ENCODE measurements at regions not wholly inside any gene's neighbourhood (a gene's known extent, or its start where the extent isn't known, plus 50 kb on each side); places are given as distances from the start of the nearest gene placed in this dataset.
"Not testable (repeated sequence)": the region's sequence is repeated elsewhere in the genome, so short reads cannot be mapped to it uniquely, and the experiment has no call there.

GRCh38 chr5:174457141-174457678, 267.2 kb upstream of the MSX2 start:
- no peak overlapping the region for H3K27ac Mint-ChIP-seq
- peaks cover 5% of the 10 kb centered on the region for H3K9me3 Mint-ChIP-seq
- ATAC-seq, result no peak
- H3K4me1 Mint-ChIP-seq, result no peaks in the 10 kb centered on the region
- no peaks in the 10 kb centered on the region for H3K36me3 Mint-ChIP-seq
- no peak overlapping the region for H3K4me3 Mint-ChIP-seq
- H3K27me3 Mint-ChIP-seq, result no peaks in the 10 kb centered on the region

GRCh38 chr5:174459071-174459702, 265.2 kb upstream of the MSX2 start:
- Mint-ChIP-seq H3K27me3 (no peaks in the 10 kb centered on the region), H3K36me3 (no peaks in the 10 kb centered on the region), H3K9me3 (peaks cover 3% of the 10 kb centered on the region), H3K4me1 (no peaks in the 10 kb centered on the region), H3K27ac (no peak overlapping the region), H3K4me3 (no peak overlapping the region)
- no peak for ATAC-seq

- Mint-ChIP-seq H3K27ac (no peak overlapping the region), H3K4me1 (no peaks in the 10 kb centered on the region), H3K9me3 (peaks cover 3% of the 10 kb centered on the region), H3K36me3 (no peaks in the 10 kb centered on the region), H3K27me3 (no peaks in the 10 kb centered on the region), H3K4me3 (no peak overlapping the region)
- no peak for ATAC-seq
Measured at GRCh38 chr5:174459832-174460448, 264.4 kb upstream of the MSX2 start.

DNA sequence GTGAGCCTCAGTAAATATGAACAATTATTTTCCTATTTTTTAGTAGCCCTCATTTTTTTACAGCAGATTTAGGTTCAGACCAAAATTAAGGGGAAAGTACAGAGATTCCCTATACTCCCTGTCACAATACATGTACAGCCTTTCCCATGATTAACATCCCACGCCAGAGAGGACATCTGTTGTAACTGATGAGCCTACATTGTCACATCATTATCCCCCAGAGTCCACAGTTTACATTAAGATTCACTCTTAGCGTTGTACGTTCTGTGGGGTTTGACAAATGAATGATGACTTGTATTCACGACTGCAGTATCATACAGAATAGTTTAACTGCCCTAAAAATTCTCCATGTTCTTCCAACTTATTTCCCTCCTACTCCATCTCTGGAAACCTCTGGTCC, 262.3 kb upstream of the MSX2 start:
- Mint-ChIP-seq H3K4me1 (no peaks in the 10 kb centered on the region), H3K4me3 (no peak overlapping the region), H3K27me3 (peaks cover 8% of the 10 kb centered on the region), H3K36me3 (no peaks in the 10 kb centered on the region), H3K9me3 (peaks cover 8% of the 10 kb centered on the region), H3K27ac (no peak overlapping the region)
- ATAC-seq, result no peak

GRCh38 chr5:174464504-174465165, 259.7 kb upstream of the MSX2 start:
- H3K27me3 Mint-ChIP-seq, result peaks cover 8% of the 10 kb centered on the region
- no peak for ATAC-seq
- no peaks in the 10 kb centered on the region for H3K36me3 Mint-ChIP-seq

DNA sequence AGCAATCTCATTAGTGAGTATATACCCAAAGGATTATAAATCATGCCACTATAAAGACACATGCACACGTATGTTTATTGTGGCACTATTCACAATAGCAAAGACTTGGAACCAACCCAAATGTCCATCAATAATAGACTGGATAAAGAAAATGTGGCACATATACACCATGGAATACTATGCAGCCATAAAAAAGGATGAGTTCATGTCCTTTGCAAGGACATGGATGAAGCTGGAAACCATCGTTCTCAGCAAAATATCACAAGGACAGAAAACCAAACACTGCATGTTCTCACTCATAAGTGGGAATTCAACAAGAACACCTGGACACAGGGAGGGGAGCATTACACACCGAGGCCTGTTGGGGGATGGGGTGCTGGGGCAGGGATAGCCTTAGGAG, 252.9 kb upstream of the MSX2 start:
- peaks cover 18% of the 10 kb centered on the region for H3K9me3 Mint-ChIP-seq
- H3K4me3 Mint-ChIP-seq, ATAC-seq, H3K27me3 Mint-ChIP-seq, H3K27ac Mint-ChIP-seq, H3K4me1 Mint-ChIP-seq, H3K36me3 Mint-ChIP-seq: not testable (repeated sequence)

More at GRCh38 chr5:174464504-174465165, 259.7 kb upstream of the MSX2 start:
- Mint-ChIP-seq H3K4me3 (no peak overlapping the region), H3K9me3 (peaks cover 7% of the 10 kb centered on the region), H3K4me1 (no peaks in the 10 kb centered on the region), H3K27ac (no peak overlapping the region)

GRCh38 chr5:174472956-174473355, 251.4 kb upstream of the MSX2 start:
- no peak overlapping the region for H3K4me3 Mint-ChIP-seq
- H3K36me3 Mint-ChIP-seq, result no peaks in the 10 kb centered on the region
- H3K27me3 Mint-ChIP-seq, result no peaks in the 10 kb centered on the region
- ATAC-seq, result no peak
- peaks cover 14% of the 10 kb centered on the region for H3K9me3 Mint-ChIP-seq
- H3K27ac Mint-ChIP-seq, result no peak overlapping the region
- no peaks in the 10 kb centered on the region for H3K4me1 Mint-ChIP-seq

DNA sequence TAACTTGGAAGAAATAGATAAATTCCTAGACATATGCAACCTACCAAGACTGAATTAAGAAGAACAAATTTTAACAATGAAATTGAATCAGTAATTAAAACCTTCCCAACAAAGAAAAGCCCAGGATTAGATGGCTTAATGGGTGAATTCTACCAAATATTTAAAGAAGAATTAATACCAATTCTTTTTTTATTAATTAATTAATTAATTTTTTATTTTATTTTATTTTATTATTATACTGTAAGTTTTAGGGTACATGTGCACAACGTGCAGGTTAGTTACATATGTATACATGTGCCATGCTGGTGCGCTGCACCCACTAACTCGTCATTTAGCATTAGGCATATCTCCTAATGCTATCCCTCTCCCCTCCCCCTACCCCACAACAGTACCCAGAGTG, 248.4 kb upstream of the MSX2 start:
- not testable (repeated sequence) for H3K4me3 Mint-ChIP-seq, H3K4me1 Mint-ChIP-seq, H3K27me3 Mint-ChIP-seq, H3K36me3 Mint-ChIP-seq, ATAC-seq, H3K27ac Mint-ChIP-seq
- peaks cover 20% of the 10 kb centered on the region for H3K9me3 Mint-ChIP-seq

- H3K36me3 Mint-ChIP-seq, result no peaks in the 10 kb centered on the region
- H3K4me1 Mint-ChIP-seq, result no peaks in the 10 kb centered on the region
- no peak overlapping the region for H3K27ac Mint-ChIP-seq
- peaks cover 22% of the 10 kb centered on the region for H3K9me3 Mint-ChIP-seq
- no peaks in the 10 kb centered on the region for H3K27me3 Mint-ChIP-seq
- H3K4me3 Mint-ChIP-seq, result no peak overlapping the region
- ATAC-seq, result no peak
Measured at GRCh38 chr5:174479325-174479724, 245.1 kb upstream of the MSX2 start.

GRCh38 chr5:174481737-174482136, 242.6 kb upstream of the MSX2 start:
- no peak overlapping the region for H3K4me3 Mint-ChIP-seq
- peaks cover 17% of the 10 kb centered on the region for H3K9me3 Mint-ChIP-seq
- H3K27me3 Mint-ChIP-seq, result no peaks in the 10 kb centered on the region
- ATAC-seq, result no peak
- H3K36me3 Mint-ChIP-seq, result no peaks in the 10 kb centered on the region
- no peaks in the 10 kb centered on the region for H3K4me1 Mint-ChIP-seq
- no peak overlapping the region for H3K27ac Mint-ChIP-seq

- no peak overlapping the region for H3K27ac Mint-ChIP-seq
- H3K4me3 Mint-ChIP-seq, result no peak overlapping the region
- H3K9me3 Mint-ChIP-seq, result peaks cover 21% of the 10 kb centered on the region
- H3K27me3 Mint-ChIP-seq, result no peaks in the 10 kb centered on the region
- no peaks in the 10 kb centered on the region for H3K36me3 Mint-ChIP-seq
- ATAC-seq, result no peak
- no peaks in the 10 kb centered on the region for H3K4me1 Mint-ChIP-seq
Measured at GRCh38 chr5:174482607-174483024, 241.8 kb upstream of the MSX2 start.

DNA sequence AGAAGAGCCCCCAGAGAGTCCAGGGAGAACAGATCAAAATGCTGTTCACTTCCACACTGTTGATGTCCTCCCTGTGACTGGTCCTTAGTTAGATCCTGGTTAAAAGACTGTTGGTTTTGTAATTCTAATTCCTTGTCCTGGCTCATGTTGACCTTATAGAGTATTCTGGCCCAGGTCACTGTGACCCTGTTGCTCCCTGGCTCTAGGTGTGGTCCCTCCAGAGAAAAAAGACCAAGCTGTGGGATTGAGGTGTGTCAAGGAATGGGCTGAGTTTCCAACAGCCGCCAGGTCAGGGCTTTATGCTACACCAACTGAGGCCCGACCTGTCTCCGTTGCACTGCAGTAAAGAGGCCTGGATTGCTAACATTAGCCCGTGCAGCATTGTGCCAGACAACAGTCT, 241.0 kb upstream of the MSX2 start:
- no peak overlapping the region for H3K27ac Mint-ChIP-seq
- no peaks in the 10 kb centered on the region for H3K36me3 Mint-ChIP-seq
- no peaks in the 10 kb centered on the region for H3K4me1 Mint-ChIP-seq
- no peak overlapping the region for H3K4me3 Mint-ChIP-seq
- peaks cover 21% of the 10 kb centered on the region for H3K9me3 Mint-ChIP-seq
- no peak for ATAC-seq
- no peaks in the 10 kb centered on the region for H3K27me3 Mint-ChIP-seq

DNA sequence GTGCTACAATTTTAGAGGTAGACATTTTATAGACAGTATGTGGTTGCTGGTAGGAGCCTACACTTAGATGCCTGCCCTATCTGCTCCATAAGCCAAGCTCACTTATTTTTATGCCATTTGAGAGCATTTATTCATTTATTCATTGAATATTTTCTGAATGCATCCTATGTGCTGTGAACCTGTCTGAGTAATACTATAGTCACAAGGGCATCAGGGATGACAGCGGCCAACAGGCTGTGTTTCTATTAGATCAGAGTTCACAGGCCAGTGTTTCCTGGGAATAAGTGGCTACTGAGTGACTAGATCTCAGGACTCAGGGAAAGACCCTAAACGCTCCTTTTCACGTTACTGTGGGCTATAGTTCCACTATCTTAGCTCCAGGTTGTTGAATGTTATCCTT, 235.2 kb upstream of the MSX2 start:
- Mint-ChIP-seq H3K36me3 (no peaks in the 10 kb centered on the region), H3K9me3 (peaks cover 8% of the 10 kb centered on the region), H3K4me3 (no peak overlapping the region), H3K27me3 (no peaks in the 10 kb centered on the region), H3K4me1 (no peaks in the 10 kb centered on the region), H3K27ac (no peak overlapping the region)
- no peak for ATAC-seq

- no peaks in the 10 kb centered on the region for H3K4me1 Mint-ChIP-seq
- H3K27ac Mint-ChIP-seq, result no peak overlapping the region
- peaks cover 5% of the 10 kb centered on the region for H3K9me3 Mint-ChIP-seq
- H3K4me3 Mint-ChIP-seq, result no peak overlapping the region
- no peaks in the 10 kb centered on the region for H3K36me3 Mint-ChIP-seq
- H3K27me3 Mint-ChIP-seq, result no peaks in the 10 kb centered on the region
- ATAC-seq, result no peak
Measured at GRCh38 chr5:174489920-174490597, 234.3 kb upstream of the MSX2 start.

DNA sequence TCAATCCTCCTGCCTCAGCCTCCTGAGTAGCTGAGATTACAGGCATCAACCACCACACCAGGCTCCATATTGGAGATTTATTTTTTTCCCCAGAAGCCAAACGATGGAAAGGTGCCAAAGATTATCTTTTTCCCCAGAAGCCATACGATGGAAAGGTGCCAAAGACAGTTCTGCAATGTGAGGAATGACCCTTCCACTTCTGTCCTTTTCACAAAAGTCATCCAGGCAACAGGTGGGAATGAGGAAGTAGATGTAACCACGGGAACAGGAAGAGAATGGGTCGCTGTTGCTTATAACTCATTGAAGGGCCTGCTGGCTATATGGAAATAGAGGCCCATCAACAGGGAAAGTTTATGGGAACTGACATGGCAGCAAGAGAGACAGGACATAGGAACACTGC, 233.7 kb upstream of the MSX2 start:
- no peak overlapping the region for H3K27ac Mint-ChIP-seq
- H3K4me1 Mint-ChIP-seq, result no peaks in the 10 kb centered on the region
- no peak overlapping the region for H3K4me3 Mint-ChIP-seq
- H3K36me3 Mint-ChIP-seq, result no peaks in the 10 kb centered on the region
- ATAC-seq, result no peak
- no peaks in the 10 kb centered on the region for H3K27me3 Mint-ChIP-seq
- H3K9me3 Mint-ChIP-seq, result peaks cover 5% of the 10 kb centered on the region
